Pulmonary artery endothelial cell (primary cell): ENCODE measurements at regions not wholly inside any gene's neighbourhood (a gene's known extent, or its start where the extent isn't known, plus 50 kb on each side); places are given as distances from the start of the nearest gene placed in this dataset.
"Not testable (repeated sequence)": the region's sequence is repeated elsewhere in the genome, so short reads cannot be mapped to it uniquely, and the experiment has no call there.

Experiments
- DNase-seq: peaks from one replicate; pipeline ENCODE4 v3.0.0-alpha.2; 2011; ENCODE audit warnings: low read depth, low spot score

DNA sequence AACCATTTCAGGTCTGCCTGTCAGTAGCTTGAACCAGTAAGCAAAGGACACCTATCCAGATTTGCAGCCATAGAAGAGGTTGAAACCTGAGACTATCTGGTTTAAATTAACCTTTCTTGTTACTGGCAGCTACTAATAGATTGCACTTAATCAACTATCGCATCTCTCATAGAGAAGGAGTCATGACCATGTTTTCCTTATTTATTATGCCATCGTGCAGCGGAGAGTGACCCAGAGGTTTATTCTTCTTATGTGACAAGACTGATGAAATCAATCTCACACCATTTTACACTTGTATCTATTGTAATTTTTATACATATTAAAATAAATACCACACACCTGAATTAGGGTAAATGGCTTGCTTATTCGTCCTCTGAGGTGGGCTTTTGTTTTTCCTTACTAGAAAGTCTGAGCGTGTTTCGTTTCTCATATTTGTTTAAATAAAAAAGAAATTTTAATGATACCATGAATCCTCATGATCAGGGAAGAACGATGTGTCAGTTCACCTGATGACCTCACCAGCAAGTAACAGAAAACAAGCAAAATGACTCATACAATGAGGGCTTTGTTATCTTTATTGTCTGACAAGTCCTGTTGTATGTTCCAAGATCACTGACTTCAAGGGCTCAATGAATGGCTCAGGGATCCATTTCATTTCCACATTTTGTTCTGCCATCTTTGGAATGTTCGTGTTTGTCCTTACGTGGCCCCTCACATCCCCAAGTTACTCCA lies 379.5 kb upstream of the DPH6 start:
- DNase-seq, result no peak

DNA sequence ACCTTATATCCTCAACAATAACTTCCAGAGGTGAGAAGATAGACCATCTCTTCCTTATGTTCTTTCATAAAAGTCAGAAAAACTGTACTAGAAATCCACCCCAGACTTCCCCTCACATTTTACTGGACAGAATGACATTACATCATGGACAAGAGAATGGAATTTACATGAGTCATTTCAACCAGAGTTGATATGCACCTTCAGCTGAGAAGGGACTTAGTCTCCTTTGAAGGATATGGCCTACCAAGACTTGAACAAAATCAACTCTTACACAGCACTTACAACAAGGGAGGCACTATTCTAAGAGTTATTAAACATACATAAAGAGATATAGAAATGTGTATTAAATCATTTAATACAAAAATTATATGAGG lies 380.0 kb upstream of the DPH6 start:
- DNase-seq, result no peak

DNA sequence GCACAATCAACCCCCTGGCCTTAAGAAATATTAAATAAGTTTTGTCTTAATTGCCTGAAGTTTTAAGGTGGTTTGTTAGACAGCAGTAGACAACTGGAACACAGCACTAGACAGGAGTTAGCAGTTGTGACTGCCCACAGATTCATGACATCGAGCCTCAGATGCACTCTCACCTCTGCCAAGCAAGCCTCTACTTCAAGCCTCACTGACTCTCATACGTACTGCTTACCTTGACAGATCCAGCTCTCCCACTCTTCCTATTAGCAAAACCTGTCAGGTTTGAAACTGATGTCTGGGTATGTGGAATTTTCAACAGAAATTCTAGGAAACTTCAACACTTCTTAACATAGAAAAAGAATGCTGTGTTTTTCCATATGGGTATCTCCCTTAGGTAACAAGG lies 382.9 kb upstream of the DPH6 start:
- DNase-seq, result no peak

DNA sequence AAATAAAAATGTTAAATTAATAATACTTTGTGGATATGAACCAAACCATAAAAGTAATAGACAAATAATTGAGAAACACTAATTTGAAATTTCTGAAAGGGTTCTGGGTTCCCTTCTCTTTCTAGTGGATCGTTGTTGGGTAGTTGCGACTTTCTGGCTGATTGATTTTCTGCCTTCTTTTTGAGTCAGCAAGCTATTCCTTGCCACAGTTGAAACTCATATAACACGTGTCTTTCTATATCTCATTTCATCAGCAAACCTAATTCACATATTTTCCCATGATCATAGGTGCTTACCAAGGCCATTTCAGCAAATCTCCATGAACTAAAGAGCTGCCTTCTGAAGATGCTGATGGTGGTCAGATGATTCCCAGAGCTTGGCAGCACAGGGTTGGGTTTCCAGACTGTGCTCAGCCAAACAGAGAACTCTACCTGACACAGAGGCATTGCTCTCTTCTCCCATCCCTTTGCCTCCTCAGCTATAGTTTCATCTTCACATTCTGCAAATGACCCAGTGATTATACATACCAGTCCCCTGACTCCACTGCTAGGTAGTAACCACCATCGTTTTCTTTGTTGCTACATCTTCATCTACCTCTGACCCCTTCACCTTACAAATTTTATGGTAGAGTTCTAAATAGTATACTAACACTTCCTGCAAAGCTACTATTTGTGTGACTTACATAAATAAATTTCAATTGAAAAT lies 383.9 kb upstream of the DPH6 start:
- DNase-seq, result no peak

DNA sequence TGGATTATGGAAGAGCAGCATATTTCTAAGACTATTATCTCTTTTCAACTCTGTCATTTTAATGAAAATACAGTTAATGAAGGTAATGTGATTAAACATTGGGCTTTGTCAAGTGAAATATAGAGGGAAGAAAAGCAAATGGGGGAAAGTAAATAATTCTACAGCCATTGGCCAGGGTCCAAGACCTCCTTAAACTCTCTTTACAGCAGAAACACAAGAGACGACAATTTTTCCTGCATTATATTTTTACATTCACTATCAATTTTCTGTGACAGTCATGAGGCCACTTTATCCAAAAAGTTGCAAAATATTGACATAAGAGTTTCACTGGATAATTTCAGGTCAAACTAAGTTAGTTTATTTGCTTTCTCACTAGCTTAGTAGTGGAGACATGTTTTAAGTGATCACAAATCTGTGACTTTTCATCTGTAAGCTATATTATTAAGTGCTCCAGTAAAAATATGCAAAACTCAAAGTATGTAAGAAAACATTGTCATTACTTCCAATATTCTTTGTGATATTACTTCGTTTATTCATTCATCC lies 385.9 kb upstream of the DPH6 start:
- no peak for DNase-seq

DNA sequence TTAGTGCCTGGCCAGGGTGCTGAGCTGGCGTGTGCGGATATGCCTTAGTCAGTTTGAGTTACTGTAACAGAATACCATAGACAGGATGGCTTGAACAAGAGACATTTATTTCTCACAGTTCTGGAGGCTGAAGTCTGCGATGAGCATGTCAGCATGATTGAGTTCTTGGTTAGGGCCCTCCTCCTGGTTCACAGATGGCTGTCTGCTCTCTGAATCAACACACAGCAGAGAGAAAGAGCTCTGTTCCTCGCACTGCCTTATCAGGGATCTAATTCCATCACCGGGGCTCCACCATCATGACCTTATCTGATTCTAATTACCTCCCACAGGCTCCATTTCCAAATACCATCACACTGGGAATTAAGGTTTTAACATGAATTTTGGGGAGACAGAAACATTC lies 386.6 kb upstream of the DPH6 start:
- DNase-seq, result no peak

DNA sequence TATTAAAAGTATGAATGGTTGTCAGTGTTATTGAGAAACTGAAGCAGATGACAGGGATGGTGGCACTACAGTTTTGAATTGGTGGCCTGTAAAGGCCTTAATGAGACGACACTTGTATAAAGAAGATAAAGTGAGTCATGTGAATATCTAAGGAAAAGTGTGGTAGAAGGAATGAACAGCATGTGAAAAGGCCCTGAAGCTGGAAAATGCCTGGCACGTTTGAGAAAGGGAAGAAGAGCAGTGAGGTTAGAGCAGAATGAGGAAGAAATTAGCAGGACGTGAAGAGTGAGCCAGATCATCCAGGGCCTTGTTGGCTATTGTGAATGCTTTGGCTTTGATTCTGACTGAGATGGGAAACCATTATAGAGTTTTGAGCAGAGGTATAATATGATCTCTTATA lies 387.6 kb upstream of the DPH6 start:
- no peak for DNase-seq

DNA sequence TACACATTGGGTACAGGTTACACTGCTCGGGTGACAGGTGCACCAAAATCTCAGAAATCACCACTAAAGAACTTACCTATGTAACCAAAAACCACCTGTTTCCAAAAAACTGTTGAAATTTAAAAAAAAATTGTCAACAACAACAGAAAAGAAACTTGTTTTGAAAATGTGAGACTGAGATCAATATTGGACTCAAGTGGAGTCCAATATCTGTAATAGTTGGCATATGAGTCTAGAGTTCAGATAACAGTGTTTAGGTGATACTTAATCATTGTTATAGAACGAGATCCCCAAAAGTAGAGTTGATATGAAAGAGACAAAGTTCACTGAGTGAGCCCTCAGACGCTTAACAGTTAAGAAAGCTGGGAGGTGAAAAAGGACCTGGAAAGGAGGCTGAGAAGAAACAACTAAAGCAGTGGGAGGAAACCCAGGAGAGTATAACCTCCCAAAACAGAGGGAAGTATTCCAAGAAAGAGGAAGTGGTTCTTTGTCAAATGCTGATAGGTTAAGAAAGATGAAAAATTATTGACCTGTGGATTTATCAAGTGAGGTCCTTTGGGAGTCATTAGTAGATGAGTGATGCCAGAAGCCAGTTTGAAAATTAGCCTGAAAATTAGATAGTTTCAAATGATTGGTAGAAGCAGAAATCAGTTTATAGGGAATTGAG lies 388.6 kb upstream of the DPH6 start:
- no peak for DNase-seq

DNA sequence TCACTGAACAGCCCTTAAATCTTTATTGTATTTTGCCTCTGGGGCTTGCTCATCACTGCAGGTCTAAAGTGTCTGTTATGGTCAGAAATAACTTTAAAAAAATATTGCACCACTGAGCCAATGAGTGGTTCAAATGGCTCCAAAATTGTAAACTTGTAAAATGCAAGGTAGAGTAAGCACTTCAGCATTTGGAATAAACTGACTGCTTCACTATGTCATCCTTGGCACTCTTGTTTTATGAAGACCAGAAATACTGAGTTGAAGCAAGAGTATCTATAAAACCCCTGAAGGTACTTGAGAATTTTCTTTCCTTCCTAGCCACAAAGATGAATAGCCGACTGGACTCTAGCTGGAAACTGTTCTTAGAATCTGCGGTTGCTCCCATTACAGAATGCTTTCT lies 390.3 kb upstream of the DPH6 start:
- DNase-seq, result no peak

DNA sequence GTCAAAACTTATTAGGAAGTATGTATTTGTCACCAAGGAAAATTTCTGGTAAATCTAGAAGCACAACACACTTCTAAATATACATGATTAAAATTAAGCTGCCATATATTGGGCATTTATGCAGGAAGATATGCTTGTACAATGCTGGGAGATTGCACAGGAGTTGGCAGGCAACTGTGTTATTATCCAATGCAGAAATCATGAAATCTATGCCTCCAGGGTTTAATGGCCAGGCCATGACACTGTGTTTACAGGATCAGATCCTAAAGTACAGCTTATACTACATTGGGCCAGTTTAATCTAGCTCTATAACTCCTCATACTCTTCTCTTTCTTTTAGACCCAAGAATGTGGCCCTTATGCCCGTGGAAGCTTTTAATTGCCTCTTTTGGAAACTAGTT lies 391.4 kb upstream of the DPH6 start:
- no peak for DNase-seq

DNA sequence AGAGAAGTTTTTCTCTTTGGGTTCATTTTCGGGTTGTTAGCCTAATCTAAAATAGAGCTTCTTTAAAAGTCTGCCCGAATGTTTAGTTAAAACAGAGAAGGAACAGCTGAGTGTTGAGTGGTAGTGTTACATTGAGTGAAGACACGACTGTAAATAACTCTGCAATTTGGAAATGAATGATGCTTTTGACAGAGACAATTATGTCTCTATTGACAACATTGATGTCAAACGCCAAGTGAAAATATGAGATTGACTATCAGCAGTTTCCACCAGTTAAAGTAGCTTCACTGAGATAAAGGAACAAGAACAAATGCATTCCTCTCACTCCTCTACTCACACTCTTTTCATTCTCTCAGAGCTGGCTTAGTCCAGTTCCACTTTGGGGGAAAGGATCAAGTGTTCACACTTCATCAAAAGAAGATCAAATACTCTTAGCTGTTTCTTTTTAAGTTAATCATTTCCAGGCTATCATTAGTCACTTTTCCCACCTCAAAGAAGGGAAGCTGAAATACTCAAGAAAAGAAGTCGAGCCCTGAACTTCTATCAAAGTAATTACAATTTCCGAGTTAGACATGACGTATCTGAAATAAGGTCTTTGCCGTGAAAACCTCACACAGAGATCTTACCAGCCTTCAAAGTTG lies 399.1 kb upstream of the DPH6 start:
- DNase-seq, result no peak

DNA sequence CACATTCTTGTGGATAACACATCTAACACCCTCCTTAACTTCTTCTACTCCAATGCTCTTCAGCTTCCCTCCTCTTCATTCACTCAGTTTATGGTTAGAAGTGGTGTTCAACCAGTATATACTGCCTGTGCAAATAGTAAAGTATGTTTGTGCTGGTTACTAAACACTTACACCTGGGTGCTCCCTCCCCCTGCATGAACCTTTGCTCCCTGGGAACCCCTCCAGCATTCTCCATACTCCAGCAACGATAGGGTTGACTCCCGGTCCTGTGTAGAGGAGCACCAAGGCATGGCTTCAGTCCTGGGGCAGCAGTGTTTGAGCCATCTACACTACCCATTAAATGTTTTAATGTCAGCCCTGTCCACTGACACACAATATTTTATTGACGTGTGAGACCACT lies 407.5 kb upstream of the DPH6 start:
- DNase-seq, result no peak

DNA sequence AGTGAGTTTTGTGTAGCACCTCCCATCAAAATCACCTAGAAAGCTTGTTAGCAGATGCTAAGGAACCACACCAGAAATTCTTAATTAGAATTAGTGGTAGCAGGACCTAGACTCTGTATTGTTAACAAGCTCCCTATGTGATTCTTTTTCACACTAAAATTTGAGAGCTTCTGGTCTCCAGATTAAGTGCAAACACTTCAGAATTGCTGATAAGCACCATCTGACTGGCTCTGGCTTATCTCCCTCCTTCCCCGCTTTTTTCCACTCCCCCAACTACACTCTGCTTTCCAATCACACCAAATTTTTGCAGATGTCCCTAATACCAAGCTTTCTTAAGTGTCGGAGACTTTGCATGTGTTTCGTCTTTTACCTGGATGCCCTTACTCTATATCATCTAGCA lies 410.1 kb upstream of the DPH6 start:
- no peak for DNase-seq

DNA sequence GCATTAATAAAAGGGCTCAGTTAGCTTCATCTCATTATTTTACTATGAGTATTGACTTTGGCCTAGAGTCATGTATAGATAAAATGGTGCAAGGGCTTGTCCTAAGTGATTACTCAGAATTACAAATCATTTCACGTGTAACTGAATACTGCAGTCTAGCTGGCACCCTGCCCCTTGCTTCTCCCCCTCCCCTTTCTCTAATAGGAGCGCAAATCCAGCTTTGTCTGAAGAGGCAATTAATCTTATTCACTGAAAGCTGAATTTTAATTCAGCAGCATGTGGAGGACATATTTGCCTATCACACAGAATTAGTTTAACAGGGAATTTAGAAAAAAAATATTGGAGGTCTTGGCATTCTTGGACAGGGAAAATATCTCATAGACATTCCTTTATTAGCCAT lies 412.1 kb upstream of the DPH6 start:
- no peak for DNase-seq

DNA sequence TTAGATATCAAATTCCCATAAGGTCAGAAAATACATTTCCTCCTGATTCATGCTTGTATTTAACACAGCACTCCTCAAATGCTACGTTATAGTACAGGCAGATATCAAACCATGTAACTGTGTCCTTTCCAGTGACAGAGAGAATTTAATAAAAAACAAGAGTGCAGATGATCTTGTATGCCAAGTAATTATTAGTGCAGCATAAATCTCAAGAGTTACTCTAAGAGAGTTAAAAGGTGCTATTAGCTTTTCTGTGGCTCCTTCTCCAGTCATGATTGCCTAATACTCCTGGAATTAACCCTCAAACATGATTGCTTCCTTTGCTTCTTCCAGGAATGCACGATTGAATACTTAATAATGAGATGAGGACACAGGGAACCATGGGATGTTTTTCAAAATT lies 413.0 kb upstream of the DPH6 start:
- DNase-seq, result no peak

DNA sequence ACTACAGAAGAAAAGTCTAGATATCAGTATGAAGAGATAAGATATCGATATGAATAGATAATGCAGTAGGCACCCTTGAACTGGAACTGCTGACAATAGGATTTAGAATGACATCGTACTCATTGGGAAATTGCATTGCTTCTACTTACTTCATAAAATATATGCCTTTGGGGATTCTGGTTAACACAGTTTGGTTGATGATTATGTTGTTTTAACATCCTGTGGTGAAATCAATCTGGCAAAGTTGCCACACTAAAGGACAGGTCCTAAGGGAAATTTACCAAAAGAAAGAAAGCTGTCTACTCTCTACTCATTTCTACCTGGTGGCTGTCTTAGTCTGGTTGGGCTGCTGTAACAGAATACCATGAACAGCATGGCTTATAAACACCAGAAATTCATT lies 417.4 kb upstream of the DPH6 start:
- DNase-seq, result no peak

DNA sequence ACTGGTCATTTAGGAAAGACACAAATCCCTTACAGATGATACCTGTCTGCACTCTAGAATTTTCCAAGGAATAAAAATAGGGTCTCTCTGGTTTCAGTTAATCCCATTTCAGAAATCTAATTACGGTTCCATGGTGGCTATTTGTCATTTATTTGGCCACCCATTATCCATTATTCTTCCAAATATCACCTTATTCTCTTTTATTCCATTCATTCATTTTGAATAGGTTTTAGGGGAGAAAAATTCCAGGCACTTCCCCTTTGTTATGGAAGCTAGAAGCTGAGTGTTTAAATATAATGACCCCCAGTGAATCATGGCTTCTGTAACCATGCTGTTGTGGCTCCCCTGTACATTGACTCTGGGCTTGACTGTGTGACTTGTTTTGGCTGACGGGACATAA lies 420.8 kb upstream of the DPH6 start:
- DNase-seq, result no peak

DNA sequence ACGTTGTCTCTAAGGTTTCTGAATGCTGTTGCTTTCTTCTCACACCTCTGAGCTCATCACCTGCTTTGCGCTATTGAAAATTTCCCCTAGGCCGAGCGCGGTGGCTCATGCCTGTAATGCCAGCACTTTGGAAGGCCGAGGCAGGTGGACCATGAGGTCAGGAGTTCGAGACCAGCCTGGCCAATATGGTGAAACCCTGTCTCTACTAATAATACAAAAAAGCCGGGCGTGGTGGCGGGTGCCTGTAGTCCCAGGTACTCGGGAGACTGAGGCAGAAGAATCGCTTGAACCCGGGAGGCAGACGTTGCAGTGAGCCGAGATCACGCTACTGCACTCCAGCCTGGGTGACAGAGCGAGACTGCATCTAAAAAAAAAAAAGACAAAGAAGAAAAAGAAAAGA lies 422.0 kb upstream of the DPH6 start:
- DNase-seq, result not testable (repeated sequence)

DNA sequence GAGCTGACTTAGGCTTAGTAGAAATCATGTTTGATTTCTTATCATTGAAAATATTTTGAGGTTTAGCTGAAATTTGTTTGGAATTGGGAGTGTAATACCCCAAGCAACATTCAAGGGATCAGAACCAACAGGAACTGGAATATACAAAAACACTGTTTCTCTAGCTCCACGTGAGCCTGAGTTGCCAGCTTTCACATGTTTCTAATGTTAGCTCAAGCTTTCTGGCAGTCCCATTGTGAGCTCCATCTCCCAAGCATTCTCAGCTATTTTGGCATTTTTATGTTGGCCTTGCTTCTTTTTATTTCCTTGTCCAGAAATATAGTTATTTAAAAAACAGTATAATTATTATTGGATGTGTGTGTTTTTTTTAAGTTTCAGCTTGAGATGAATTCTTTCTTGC lies 427.1 kb upstream of the DPH6 start:
- no peak for DNase-seq

DNA sequence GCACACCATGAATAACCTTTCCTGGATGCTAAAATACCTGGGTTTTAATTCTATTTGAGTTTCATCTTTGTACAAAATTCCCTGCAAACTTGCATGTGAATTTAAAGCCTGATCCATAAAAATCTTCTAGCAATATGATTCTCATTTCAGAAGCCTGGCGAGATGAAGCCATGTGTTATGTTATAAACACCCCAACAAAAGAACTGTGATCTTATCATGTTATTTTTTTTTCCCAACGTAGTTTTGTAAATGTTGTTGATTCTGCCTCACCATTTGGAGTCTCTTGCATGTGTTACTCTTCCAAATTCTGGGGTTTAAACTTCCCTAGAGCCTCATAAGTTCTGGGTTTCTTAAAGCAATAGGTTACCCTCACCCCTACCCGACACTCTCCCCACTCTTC lies 428.1 kb upstream of the DPH6 start:
- DNase-seq, result no peak

DNA sequence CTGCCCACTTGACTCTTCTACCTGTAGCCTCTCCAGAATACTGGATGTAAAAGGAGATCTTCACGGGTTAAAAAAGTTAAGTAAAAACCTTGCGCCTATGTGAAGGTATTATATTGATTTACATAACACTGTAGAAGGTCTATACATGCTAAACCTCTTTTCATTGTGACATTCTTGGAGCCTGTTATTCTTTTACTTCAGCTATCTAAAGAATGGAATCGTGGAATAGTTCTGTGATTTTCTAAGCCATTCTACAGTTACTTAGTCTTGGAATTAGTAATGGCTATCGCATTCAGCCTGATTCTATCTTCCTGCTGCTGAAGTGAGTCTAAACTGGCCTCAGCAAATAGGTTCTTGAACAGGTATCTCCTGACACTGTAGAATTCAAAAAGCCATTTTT lies 430.0 kb upstream of the DPH6 start:
- DNase-seq, result no peak

DNA sequence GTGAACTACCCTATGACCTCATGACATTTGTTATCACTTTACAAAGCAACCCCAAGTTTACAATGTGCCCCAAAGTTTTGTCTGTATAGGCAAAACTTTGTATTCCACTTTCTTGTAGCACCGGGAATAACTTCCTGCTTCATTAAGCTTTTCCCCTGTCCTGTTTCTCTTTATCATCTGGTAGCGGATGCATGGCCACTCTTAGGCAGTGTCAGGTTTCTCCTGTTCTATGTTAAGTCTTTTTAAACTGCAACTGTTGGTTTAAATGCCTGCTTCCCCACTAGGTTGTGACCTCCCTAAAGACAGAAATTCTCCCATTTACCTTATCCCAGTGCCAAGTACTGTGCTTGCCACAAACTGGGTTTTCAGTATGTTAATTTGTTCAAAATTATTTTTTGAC lies 433.6 kb upstream of the DPH6 start:
- no peak for DNase-seq
